Spleen (tissue), 7 donors: ENCODE measurements at regions not wholly inside any gene's neighbourhood (a gene's known extent, or its start where the extent isn't known, plus 50 kb on each side); places are given as distances from the start of the nearest gene placed in this dataset.

ENCODE experiments used
- CTCF ChIP-seq, 11 experiments: fragments of 200-600 bp in 7 of 11; fragments of 450-650 bp in 4 of 11; sonication (generic) in 4 of 11; IDR thresholded peaks in 8 of 11; conservative IDR thresholded peaks in 3 of 11; 1 replicate in 7 of 11; 2 replicates in 4 of 11; pipeline versions ENCODE4 v1.4.0 to v1.8.0; 2016 to 2021; ENCODE audit warnings: antibody characterized with exemption in 11 of 11, inconsistent platforms in 4 of 11, mild to moderate bottlenecking in 1 of 11
- POLR2A ChIP-seq, 3 donors: fragments of 450-650 bp; IDR thresholded peaks; one replicate each; pipeline ENCODE4 v1.5.1; 2017; ENCODE audit warnings: antibody characterized with exemption in 3 of 3, mild to moderate bottlenecking in 1 of 3
- POLR2AphosphoS5 ChIP-seq, 3 donors: sonication (generic); formaldehyde crosslinking; IDR thresholded peaks; one replicate each; pipeline ENCODE4 v1.5.1; 2017; ENCODE audit warnings: antibody characterized with exemption in 3 of 3
- donor health status: DM: no; HTN: no; CAD: no; lungs with moderate emphysema.
- donor health status: DM: no; HTN: no; CAD: no.
- donor health status: DM: no; HTN: no; CAD: no.

- TF ChIP-seq POLR2A (IDR thresholded peaks at IDR 0.05) (no peak), CTCF (IDR thresholded peaks at IDR 0.05 in 8 of 11, conservative IDR thresholded peaks at IDR 0.05 in 3 of 11) (no peak), POLR2AphosphoS5 (IDR thresholded peaks at IDR 0.05) (no peak)
Measured at GRCh38 chr13:111990362-111990761, 76.6 kb upstream of the SOX1 start.
